KBM-7 (cell line): ENCODE measurements at regions not wholly inside any gene's neighbourhood (a gene's known extent, or its start where the extent isn't known, plus 50 kb on each side); places are given as distances from the start of the nearest gene placed in this dataset.

Experiments used
- DNase-seq: peaks from one replicate; pipeline ENCODE4 v3.0.0-alpha.2; 2015
- in situ Hi-C: fragments of 300-500 bp; cut with MboI; formaldehyde crosslinking; loops from 2 replicates; pipeline ENCODE4 v1.14.3; 2020; ENCODE audit warnings: low sequenced_read_pairs, low pct_unique_long_range_greater_than_20kb, mixed read lengths

DNA sequence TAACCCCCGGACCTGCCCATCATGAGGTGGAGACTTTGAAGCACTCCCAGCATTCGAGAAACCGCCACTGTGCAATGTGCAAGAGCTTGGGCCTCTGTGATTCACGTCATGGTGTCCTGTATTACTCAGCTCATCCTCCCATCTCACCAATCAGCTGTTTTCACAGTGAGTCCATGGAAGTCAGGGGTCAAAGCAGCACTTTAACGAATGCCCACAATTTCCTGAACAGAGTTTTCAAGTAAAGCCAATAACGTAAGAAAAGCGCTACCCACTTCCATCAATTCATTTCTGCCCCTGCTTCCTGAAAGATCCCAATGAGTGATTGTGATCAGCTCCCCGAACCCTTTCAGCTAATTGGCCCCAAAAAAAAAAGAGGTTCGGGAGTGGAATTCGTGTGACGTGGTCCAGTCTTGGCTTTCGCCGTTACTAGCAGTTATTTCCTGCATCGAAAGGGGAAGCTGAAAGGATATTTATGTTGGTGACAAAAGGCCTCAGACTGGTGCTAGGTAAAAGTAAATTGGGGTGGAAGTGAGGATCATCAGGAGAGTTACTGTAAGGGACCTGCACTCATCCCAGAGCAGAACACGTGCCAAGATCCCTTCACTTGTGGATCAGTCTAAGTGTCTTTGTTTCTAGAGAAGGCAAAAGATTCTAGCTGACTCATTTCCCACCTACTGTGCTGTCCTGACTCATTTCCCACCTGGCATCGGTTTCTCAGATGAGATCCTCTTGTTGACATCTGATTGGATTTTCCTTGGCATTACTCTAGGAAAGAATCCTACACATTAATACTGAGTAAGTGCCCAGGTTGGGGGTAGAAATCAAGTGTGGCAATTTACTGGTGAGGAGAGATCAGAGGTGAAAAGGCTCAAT is 136.7 kb upstream of the NUDT7 start:
- in situ Hi-C loops = loop anchor here (25.0 kb wide), 1 partner anchor 348 kb away; no protein-coding TSS in a partner anchor
- DNase-seq = peak; percentile 14

DNA sequence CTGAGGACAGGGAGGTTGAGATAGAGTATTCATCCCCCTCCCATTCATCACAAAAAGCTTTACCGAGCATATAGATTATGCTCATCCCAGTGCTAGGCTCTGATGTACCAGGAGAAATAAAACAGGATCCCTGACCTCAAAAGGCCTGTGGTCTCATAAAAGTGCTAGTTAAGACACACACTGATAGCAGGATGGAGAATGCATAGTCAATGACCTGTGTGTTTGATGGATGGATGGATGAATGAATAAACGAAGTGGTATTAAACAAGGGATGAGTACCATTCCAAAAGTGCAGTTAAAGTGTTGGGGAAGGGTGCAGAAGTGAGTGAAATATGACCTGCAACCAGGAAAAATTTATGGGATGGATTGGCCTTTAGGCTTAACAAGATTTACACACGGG is 133.9 kb upstream of the NUDT7 start:
- no peak for DNase-seq
- in situ Hi-C loops = loop anchor here (25.0 kb wide), 1 partner anchor 351 kb away; no protein-coding TSS in a partner anchor

DNA sequence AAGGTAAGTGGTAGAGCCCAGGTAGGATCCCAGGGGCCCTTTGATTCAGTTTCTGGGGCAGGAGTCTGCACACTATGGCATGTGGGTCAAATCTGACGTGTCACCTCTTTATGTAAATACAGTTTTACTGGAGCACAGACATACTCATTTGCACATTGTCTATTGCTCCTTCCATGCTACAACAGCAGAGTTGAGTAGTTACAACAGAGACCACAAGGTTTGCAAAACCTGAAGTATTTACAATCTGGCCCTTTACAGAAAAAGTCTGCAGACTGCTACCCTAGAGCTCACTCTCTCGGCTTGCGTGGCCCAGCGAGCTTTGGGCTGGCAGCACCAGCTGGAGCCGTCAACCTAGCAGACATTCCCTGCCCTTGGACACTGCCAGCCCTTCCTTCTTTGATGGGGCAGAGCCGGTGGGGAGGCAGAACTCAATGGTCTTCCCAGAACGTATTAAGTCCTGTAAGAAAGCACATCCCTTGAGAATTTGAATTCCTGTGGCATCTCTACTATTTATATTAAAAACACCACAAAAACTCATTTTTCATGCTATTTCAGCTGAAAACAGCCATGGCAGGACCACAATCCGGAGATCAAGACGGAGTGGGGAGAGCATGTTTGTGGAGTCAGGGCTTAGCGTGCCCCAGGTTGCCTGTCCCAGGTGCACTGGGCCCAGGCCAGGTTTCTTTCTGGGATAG is 133.1 kb upstream of the NUDT7 start:
- in situ Hi-C loops = loop anchor here (25.0 kb wide), 1 partner anchor 352 kb away; no protein-coding TSS in a partner anchor
- DNase-seq = no peak

DNA sequence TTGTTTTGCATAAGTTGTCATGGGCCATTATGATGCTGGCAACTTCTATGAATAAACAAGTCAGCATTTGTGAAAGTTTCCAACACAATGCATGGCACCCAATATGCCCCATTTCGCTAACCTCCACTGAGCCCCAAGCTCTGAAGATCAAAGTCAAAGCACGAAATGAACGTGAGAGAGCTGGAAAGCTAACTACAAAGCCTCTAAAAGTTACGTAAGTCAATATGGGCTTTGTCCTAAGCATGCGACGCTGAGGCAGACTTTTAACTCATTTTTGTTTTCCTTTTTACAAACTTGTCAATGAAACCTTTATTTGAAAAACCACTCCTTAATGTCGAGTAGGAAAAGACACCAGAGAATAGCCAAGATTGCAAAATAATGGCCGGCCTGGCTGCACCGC is 131.6 kb upstream of the NUDT7 start:
- no peak for DNase-seq
- in situ Hi-C loops = loop anchor here (25.0 kb wide), 1 partner anchor 353 kb away; no protein-coding TSS in a partner anchor

DNA sequence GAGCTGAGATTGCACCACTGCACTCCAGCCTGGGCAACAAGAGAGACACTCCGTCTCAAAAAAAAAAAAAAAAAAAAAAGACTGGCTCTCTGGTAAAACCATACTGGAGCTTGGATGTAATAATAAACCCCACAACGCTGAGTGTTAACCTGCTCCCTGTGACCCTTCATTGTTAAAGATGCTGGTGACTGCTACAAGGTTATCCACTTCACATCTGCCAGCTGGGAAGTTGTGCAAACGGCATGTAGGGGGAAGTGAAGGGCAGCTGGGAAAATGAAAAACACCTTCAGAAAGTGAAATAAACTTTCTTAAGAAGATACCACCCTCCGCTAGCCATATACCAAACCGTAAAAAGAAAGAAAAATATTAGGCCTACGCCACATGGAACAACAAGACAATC is 131.0 kb upstream of the NUDT7 start:
- DNase-seq = no peak
- in situ Hi-C loops = loop anchor here (25.0 kb wide), 1 partner anchor 354 kb away; no protein-coding TSS in a partner anchor

DNA sequence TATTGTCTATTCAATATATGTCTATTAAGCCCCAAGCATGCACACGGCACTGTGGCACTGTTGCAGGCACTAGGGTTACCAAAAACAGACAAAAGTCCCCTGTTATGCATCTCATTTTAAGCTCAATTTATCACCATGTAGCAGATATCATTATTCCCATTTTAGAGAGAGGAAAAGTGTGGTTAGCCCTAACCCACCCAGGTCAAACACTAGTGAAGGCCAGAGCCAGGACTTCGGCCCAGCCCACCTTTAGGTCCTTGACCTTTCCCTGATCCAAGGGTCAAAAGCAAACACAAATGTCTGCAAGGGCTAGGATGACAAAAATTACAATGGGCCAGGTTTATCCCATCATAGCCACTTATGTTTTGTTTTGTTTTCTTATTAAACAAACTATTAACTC is 130.3 kb upstream of the NUDT7 start:
- no peak for DNase-seq
- in situ Hi-C loops = loop anchor here (25.0 kb wide), 1 partner anchor 355 kb away; no protein-coding TSS in a partner anchor

DNA sequence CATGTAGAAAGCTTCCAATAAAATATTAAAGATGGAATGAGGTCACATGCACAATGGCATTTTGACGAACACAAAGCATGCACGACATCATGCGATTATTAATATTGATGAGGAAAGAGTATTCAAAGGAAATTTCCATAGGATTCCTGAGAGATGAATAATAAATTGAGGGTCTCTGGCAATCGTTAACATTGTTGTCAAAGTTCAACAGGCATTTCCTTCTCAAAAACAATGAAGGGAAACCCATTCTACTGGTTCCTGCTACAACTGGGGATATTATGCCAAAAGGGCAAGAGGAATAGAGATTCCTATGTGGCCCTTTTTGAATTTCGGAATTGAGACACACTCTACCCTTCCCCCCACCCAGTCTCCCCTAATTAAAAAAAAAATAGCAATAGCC is 128.3 kb upstream of the NUDT7 start:
- in situ Hi-C loops = loop anchor here (25.0 kb wide), 1 partner anchor 357 kb away; no protein-coding TSS in a partner anchor

DNA sequence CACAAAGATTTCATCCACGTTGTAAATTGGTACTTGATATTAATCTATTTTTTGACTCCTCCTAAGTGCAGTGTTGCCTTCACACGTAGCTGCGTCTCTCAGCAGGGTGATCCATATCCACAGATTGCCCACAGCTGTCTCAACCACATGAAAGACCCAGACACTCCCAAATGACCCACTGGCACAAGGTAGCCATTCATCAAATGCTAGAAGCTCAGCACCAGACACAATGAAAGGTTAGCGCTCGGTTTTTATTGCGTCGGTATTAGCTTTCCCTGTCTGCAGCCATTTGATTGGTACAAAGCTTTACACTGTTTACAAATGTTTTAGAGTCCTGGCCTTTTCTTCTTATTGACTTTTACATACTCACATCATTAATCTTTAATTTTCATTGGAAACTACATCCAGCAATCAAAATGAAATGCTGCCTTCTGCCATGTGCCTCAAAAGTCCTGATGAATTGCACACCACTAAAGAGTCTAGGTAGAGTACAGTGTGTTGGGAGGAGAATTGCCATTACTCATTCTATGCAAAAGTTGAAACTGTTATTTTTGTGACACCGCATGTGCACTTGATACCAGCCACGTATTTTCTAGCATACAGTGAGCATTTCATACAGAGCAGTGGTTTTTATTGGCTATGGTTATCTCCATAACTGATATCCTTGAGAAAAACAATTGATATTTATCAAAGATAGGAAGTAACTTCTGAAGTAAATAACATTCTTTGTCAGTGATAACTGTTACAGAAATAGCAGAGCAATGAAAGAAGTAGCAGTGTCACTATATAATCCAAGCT is 127.3 kb upstream of the NUDT7 start:
- in situ Hi-C loops = loop anchor here (25.0 kb wide), 1 partner anchor 358 kb away; no protein-coding TSS in a partner anchor

More for the DNA sequence above, 128.3 kb upstream of the NUDT7 start:
- DNase-seq = no peak

DNA sequence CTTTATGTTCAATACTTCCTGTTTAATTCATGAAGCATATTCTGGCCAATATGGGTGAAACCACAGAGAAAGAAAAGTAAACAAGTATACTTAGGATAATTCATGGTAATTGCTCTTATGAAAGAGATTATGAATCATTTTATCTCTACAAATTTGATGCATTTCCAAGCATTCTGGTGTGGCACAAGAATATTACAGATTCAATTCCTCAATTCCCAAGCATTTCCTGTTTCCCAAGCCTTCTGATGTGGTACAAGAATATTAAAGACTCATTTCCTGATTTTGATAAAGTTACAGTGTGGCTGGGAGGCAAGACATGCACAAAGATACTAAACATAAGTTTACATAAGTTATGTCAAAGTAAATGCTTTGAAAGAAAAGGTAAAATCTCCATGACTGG is 126.1 kb upstream of the NUDT7 start:
- no peak for DNase-seq
- in situ Hi-C loops = loop anchor here (25.0 kb wide), 1 partner anchor 359 kb away; no protein-coding TSS in a partner anchor

More for the DNA sequence above, 127.3 kb upstream of the NUDT7 start:
- no peak for DNase-seq

DNA sequence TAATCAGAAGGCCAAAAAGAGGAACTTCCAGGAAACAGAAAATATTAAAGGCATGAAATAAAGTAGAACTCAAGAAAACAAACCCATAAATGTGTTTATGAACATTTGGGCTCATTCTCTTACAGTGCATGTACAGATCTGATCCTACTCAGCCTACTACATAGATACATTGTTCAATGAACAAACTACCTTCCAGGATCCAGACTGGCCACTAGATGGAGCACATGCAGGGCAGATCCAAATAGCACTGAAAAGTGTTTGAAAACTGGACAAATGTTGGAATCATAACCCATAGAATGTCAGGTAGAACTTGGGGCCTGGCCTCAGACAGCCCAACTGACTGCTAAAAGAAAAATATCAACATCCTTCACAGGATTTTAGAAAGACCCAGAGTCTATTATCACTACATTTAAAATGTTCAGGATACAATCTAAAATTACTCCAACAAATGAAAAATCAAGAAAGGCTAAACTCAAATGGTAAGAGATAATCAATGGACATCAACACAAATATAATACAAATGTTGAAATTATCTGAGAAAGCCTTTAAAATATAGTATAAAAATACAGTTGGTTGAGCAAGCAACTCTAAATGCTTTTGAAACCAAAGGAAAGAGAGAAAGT is 122.4 kb upstream of the NUDT7 start:
- in situ Hi-C loops = loop anchor here (25.0 kb wide), 1 partner anchor 363 kb away; no protein-coding TSS in a partner anchor
- DNase-seq = peak; percentile 34

DNA sequence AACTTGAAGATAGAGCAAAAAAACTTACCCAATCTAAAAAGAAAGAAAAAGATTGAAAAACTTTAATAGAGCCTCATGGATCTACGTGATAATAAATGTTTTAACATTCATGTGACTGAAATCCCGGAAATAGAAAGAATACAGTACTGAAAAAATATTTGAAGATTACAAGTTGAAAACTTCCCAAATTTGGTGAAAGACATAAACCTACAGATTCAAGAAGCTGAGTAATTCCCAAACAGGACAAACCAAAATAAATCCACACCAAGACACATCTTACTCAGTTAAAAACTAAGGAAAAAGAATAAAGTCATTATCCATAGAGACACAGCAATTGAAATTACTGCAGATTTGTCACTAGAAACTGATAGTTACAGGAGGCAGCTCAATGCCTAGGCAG is 121.8 kb upstream of the NUDT7 start:
- in situ Hi-C loops = no loop called here
- DNase-seq = no peak

DNA sequence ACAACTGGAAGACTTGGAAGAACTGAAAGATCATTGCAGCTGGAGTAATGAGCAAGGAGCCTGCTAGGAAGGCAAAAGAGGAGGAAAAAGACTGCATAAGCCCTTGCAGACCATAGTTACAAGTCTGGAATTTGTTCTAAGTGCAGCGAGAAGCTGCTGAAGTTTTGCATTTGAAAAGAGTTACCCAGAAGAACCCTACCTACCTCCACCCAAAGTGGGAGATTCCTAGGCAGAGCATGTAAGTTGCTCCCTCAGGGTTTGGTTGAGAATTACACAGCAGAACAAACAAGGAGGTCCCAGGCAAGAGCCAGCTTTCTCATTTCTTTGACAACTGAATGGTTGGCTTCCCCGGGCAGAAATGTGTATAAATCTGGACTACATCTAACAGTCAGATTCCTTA is 118.7 kb upstream of the NUDT7 start:
- in situ Hi-C loops = no loop called here
- no peak for DNase-seq

DNA sequence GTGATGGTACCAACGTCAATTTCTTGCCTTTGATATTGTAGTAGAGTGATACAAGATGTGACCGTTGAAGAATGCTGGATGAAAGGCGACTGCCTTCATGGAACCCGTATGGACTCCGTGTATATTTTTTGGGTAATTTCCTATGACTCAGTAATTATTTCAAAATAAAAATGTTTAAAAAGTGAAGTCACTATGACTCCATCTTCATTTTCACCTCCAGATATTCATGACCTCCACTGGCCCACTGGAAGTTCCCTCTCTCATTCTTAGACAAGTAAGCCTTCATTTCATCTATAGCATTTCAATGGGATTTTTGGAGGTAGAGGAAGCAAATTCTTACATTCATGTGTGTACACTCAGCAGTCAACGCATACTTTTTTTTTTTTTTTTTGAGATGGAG is 111.8 kb upstream of the NUDT7 start:
- in situ Hi-C loops = no loop called here
- no peak for DNase-seq

DNA sequence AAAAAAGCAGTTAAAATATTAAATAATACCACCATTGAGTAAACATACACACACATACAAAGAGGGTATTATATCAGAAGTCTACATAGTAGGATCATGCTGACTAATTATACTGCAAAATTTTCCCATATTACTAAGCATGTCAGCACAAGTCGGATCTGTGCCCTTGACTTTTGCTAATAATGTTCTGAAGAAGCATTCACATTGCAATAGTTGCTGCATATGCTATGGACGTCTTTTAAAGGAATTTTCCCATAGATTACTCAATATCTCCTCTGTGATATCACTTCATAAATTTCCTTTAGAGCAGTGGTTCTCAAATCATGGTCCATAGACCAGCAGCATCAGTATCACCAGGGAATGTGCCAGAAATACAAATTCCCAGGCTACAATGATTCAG is 110.9 kb upstream of the NUDT7 start:
- in situ Hi-C loops = no loop called here
- no peak for DNase-seq

DNA sequence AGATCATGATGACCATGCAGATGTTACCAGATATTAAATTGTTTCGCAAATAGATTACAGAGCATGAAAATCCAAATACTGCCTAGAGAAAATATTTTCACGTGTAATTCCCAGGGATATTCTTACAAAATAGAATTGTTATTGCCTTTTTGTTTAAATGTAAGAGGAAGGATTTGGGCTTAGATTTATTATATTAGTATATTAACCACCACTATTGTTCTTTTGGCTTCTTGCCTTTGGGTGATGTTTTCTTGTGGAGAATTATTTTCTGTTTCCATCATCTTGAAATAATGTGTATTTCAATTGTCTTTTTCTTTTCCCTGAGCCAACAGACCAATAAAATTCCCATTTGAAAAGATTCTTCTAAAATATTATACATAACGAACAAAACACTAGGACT is 109.7 kb upstream of the NUDT7 start:
- in situ Hi-C loops = no loop called here
- no peak for DNase-seq

DNA sequence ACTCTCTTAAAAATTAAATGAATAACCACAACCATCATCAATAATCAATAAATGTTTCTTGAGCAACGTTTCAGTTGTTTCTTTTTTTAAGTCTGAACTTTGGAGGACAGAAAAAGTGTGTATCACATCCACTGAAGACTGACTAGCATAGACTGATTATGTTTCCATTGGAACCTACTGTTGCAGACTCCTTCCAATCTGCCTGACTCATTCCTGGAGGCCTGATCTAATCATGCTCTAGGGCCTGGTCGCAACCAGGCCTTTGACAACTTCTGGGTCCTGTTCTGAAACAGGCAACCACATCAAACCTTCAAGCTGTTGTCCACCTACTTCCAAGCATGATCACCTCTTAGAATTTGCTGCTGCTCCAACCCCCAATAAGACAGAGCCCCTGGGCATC is 109.2 kb upstream of the NUDT7 start:
- in situ Hi-C loops = no loop called here

DNA sequence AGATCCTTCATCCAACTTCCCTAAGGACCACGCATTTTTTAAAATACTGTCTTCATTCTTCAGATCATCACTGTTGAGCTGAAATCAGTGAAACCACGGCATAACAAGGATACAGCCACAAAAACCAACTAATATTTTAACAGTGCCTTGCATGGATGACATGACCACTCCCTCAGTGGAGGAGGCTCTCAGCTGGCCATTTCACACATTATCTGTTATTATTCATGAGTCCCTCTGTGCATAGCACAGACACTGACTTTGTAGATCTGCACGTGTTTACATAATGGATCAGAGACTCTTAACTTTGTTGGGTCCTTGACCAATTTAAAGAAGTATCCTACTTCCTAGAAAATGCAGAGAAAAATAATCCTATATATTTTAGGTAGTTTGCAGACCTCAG is 104.8 kb upstream of the NUDT7 start:
- no peak for DNase-seq
- in situ Hi-C loops = no loop called here

More for the DNA sequence above, 109.2 kb upstream of the NUDT7 start:
- DNase-seq = no peak

DNA sequence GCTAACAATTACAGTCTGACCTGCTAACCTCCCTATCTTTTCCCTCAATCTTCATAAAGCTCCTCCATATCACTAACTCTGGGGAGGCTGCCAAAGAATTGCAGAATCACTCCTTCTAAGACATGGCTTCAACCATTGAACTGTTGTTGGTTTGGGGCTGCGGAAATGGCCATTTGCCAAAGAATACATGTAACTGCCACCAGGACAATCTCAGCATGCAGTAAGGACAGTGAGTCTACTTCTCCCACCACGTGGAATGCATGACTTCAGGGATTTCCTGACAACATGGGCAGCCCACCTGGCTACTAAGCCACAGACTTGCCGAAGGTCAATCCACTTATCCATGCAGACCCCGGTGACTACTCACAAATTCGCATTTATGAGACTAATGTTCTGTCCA is 104.3 kb upstream of the NUDT7 start:
- DNase-seq = no peak
- in situ Hi-C loops = no loop called here

DNA sequence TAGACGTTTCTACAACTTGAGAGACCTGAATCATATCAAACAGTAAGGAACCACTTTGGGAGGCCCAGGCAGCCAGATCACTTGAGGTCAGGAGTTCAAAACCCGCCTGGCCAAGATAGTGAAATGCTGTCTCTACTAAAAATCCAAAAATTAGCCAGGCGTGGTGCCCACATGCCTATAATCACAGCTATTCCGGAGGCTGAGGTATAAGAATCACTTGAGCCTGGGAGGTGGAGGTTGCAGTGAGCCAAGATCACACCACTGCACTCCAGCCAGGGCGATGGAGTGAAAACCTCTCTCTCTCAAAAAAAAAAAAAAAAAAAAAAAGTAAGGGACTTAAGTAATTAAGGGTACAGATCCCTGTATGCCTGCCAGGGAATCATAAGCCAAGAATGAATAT is 103.4 kb upstream of the NUDT7 start:
- in situ Hi-C loops = no loop called here
- DNase-seq = no peak
